GM23338 (cell line): ENCODE measurements at regions not wholly inside any gene's neighbourhood (a gene's known extent, or its start where the extent isn't known, plus 50 kb on each side); places are given as distances from the start of the nearest gene placed in this dataset.

Experiments used
- CREB1 ChIP-seq: fragments of 250-450 bp; sonication (Bioruptor Pico); IDR thresholded peaks from 2 replicates; pipeline ENCODE4 v1.5.0; 2020; ENCODE audit warnings: low read depth, mild to moderate bottlenecking, moderate library complexity
- CTCF ChIP-seq, 2 experiments: fragments of 200-600 bp in 1 of 2; sonication (generic) in 1 of 2; conservative IDR thresholded peaks; 2 replicates each; pipeline versions ENCODE4 v1.5.1 to v1.6.1; 2016 to 2017; ENCODE audit warnings: antibody characterized with exemption in 2 of 2, low read depth in 2 of 2, mild to moderate bottlenecking in 2 of 2, moderate library complexity in 1 of 2
- ETS1 ChIP-seq: IDR thresholded peaks from 2 replicates; pipeline ENCODE4 v1.6.1; 2016; ENCODE audit warnings: antibody characterized with exemption
- EZH2 ChIP-seq: fragments of 200-600 bp; sonication (generic); IDR thresholded peaks from one replicate; pipeline ENCODE4 v1.8.0; 2017; ENCODE audit warnings: antibody characterized with exemption, mild to moderate bottlenecking, low read depth; ENCODE audit not compliant: unreplicated experiment
- JUNB ChIP-seq: IDR thresholded peaks from one replicate; pipeline ENCODE4 v1.6.1; 2016; ENCODE audit warnings: antibody characterized with exemption; ENCODE audit not compliant: unreplicated experiment
- POLR2AphosphoS5 ChIP-seq: IDR thresholded peaks from 2 replicates; pipeline ENCODE4 v1.6.1; 2016; ENCODE audit warnings: antibody characterized with exemption, low read depth
- ZNF114 ChIP-seq: fragments of 250-450 bp; sonication (Bioruptor Pico); IDR thresholded peaks from 2 replicates; pipeline ENCODE4 v1.5.0; 2020; ENCODE audit warnings: mild to moderate bottlenecking, moderate library complexity
- ZNF331 ChIP-seq: fragments of 250-450 bp; sonication (Bioruptor Pico); IDR thresholded peaks from 2 replicates; pipeline ENCODE4 v1.5.0; 2020; ENCODE audit warnings: low read depth, mild to moderate bottlenecking, moderate library complexity
- ZNF462 ChIP-seq: fragments of 250-450 bp; sonication (Bioruptor Pico); IDR thresholded peaks from 2 replicates; pipeline ENCODE4 v1.5.0; 2020; ENCODE audit warnings: mild to moderate bottlenecking, moderate library complexity

- TF ChIP-seq ZNF462 (CRISPR knock-in tag), result no peak
- TF ChIP-seq EZH2, result no peak
- no peak for TF ChIP-seq ZNF331 (CRISPR knock-in tag)
- TF ChIP-seq POLR2AphosphoS5, result no peak
- no peak for TF ChIP-seq ZNF114 (CRISPR knock-in tag)
- TF ChIP-seq JUNB, result no peak
- TF ChIP-seq ETS1, result no peak
- TF ChIP-seq CREB1 (CRISPR knock-in tag), result no peak
- TF ChIP-seq CTCF (conservative IDR thresholded peaks at IDR 0.05; ENCODE audit: low read depth in 2 of 2), result no peak
Observed at GRCh38 chr1:234758851-234759250, 148.9 kb upstream of the IRF2BP2 start (continued).
